ENCODE measurements at regions not wholly inside any gene's neighbourhood (a gene's known extent, or its start where the extent isn't known, plus 50 kb on each side); places are given as distances from the start of the nearest gene placed in this dataset.

DNA sequence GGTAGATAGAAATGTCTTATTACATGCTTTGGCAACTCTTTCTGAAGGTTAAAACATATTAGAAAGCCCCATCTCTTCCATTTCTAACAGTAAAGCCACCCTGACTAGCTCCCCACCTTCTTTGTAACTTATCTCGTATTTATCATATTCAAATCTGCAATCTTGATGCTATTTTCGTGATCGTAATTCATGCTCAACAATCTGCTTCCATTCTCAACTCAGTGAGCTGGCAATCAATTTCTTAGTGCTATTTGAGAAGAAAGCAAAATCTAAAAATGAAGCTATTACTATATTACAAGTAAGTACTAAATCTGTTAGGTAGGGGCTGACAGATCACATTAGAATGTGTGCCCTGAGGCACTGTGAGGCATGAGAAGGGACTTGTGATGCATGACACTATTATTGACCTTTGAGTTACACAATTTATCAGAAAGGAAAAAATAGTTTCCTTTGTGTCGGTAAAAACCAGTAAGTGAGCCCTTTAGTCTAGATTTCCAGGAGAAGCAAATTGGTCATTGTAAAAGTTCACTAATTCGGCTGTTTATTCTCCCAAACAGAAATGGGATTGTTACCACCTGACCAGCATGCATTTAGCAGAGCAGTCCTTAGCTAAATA, 379.7 kb upstream of the CNTN6 start:
- Histone ChIP-seq H3K27ac (ENCODE audit: low read depth, low read length) (no peak overlapping the region), H3K36me3 (ENCODE audit: control insufficient read depth, insufficient read depth, low read length) (no peaks in the 10 kb centered on the region), H3K9me3 (ENCODE audit: control insufficient read depth, low read length) (peaks cover 87% of the 10 kb centered on the region), H3K9ac (ENCODE audit: extremely low read depth, low read length, poor library complexity, severe bottlenecking) (no peak overlapping the region), H3K4me1 (ENCODE audit: control insufficient read depth, insufficient read depth, low read length) (no peaks in the 10 kb centered on the region), H3K4me3 (ENCODE audit: low read length) (no peak overlapping the region), H3K27me3 (ENCODE audit: control insufficient read depth, insufficient read depth, low read length, poor library complexity, severe bottlenecking) (no peaks in the 10 kb centered on the region)
- H3K4me3 Mint-ChIP-seq: no peak overlapping the region
- no peaks in the 10 kb centered on the region for H3K36me3 Mint-ChIP-seq (ENCODE audit: low read depth)
- no peaks in the 10 kb centered on the region for H3K4me1 Mint-ChIP-seq
- no peaks in the 10 kb centered on the region for H3K9me3 Mint-ChIP-seq
- no peak overlapping the region for H3K27ac Mint-ChIP-seq
- TF ChIP-seq, protein P1, sequence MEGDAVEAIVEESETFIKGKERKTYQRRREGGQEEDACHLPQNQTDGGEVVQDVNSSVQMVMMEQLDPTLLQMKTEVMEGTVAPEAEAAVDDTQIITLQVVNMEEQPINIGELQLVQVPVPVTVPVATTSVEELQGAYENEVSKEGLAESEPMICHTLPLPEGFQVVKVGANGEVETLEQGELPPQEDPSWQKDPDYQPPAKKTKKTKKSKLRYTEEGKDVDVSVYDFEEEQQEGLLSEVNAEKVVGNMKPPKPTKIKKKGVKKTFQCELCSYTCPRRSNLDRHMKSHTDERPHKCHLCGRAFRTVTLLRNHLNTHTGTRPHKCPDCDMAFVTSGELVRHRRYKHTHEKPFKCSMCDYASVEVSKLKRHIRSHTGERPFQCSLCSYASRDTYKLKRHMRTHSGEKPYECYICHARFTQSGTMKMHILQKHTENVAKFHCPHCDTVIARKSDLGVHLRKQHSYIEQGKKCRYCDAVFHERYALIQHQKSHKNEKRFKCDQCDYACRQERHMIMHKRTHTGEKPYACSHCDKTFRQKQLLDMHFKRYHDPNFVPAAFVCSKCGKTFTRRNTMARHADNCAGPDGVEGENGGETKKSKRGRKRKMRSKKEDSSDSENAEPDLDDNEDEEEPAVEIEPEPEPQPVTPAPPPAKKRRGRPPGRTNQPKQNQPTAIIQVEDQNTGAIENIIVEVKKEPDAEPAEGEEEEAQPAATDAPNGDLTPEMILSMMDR (conservative IDR thresholded peaks at IDR 0.05): no peak
- no peak for DNase-seq
- H3K27me3 Mint-ChIP-seq (ENCODE audit: insufficient read depth): no peaks in the 10 kb centered on the region
- 62 to 100% methylated on average over 2 to 5 of the region's 5 CpGs for WGBS, 2 experiments (ENCODE audit: insufficient coverage in 1 of 2, insufficient read length in 1 of 2)

DNA sequence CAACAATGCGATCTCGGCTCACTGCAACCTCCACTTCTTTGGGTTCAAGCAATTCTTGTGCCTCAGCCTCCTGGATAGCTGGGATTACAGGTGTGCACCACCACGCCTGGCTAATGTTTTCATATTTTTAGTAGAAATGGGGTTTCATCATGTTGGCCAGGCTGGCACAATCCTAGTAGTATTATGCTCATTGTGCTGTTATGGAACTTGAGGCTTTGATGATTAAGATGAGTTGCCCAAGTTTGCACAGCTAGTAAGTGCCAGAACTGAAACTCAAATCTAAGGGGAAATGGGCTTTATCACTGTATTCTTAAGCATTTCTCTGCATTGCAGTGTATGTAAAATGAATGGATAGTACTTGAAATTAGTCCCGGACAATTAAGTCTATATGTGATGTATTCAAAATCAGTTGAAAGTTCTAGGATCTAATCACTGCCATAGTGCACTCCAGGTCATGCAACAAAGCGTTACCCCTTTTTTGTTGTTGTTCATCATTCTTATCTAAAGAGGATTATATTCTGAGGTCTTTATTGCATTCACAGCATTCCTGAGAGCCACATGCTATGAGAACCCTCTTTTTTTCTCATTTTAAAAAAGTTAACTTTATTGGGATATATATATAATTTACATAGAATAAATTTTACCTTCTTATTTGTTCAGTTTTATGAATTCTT, 378.7 kb upstream of the CNTN6 start:
- H3K27ac Mint-ChIP-seq: no peak overlapping the region
- TF ChIP-seq, protein P1 (conservative IDR thresholded peaks at IDR 0.05): no peak
- DNase-seq: no peak
- peaks cover 4% of the 10 kb centered on the region for H3K27me3 Mint-ChIP-seq (ENCODE audit: insufficient read depth)
- Histone ChIP-seq H3K4me1 (ENCODE audit: control insufficient read depth, insufficient read depth, low read length) (no peaks in the 10 kb centered on the region), H3K9ac (ENCODE audit: extremely low read depth, low read length, poor library complexity, severe bottlenecking) (no peak overlapping the region), H3K27ac (ENCODE audit: low read depth, low read length) (no peak overlapping the region), H3K4me3 (ENCODE audit: low read length) (no peak overlapping the region), H3K9me3 (ENCODE audit: control insufficient read depth, low read length) (peaks cover 77% of the 10 kb centered on the region), H3K36me3 (ENCODE audit: control insufficient read depth, insufficient read depth, low read length) (no peaks in the 10 kb centered on the region), H3K27me3 (ENCODE audit: control insufficient read depth, insufficient read depth, low read length, poor library complexity, severe bottlenecking) (no peaks in the 10 kb centered on the region)
- no peak overlapping the region for H3K4me3 Mint-ChIP-seq
- 88% methylated on average over 4 to 5 of the region's 5 CpGs for WGBS, 2 experiments (ENCODE audit: insufficient coverage in 1 of 2, insufficient read length in 1 of 2)
- no peaks in the 10 kb centered on the region for H3K36me3 Mint-ChIP-seq (ENCODE audit: low read depth)
- no peaks in the 10 kb centered on the region for H3K9me3 Mint-ChIP-seq
- H3K4me1 Mint-ChIP-seq: no peaks in the 10 kb centered on the region

DNA sequence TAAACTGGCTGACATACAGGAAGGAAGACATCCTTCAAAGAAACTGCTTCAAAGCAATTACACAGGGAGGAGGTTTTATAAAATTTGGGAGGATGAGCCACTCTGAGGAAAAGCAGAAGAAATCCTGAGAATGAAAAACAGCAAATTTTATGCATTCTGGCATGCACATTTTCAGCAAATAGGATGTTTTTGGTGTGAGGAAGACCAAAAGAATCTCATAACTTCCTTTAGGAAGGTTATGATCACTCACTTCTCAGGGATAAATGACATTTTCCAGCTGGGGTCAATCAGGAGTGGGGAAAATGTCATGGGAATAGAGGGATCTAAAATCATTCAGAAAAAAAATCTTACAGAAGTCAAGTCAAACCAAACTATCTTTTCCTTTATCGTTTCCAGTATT, 371.7 kb upstream of the CNTN6 start:
- TF ChIP-seq, protein P1 (conservative IDR thresholded peaks at IDR 0.05): no peak
- WGBS, 2 experiments (ENCODE audit: insufficient coverage in 1 of 2, insufficient read length in 1 of 2): 83% methylated on average over 1 of the region's 1 CpG; no CpG with 5 or more reads in 1 of the 2 experiments
- Histone ChIP-seq H3K27me3 (ENCODE audit: control insufficient read depth, insufficient read depth, low read length, poor library complexity, severe bottlenecking) (no peaks in the 10 kb centered on the region), H3K36me3 (ENCODE audit: control insufficient read depth, insufficient read depth, low read length) (no peaks in the 10 kb centered on the region), H3K27ac (ENCODE audit: low read depth, low read length) (no peak overlapping the region), H3K4me3 (ENCODE audit: low read length) (no peak overlapping the region), H3K4me1 (ENCODE audit: control insufficient read depth, insufficient read depth, low read length) (no peaks in the 10 kb centered on the region), H3K9ac (ENCODE audit: extremely low read depth, low read length, poor library complexity, severe bottlenecking) (no peak overlapping the region), H3K9me3 (ENCODE audit: control insufficient read depth, low read length) (peaks cover 64% of the 10 kb centered on the region)
- no peaks in the 10 kb centered on the region for H3K4me1 Mint-ChIP-seq
- H3K36me3 Mint-ChIP-seq (ENCODE audit: low read depth): no peaks in the 10 kb centered on the region
- no peak overlapping the region for H3K27ac Mint-ChIP-seq
- H3K4me3 Mint-ChIP-seq: no peak overlapping the region
- no peak for DNase-seq
- H3K27me3 Mint-ChIP-seq (ENCODE audit: insufficient read depth): peaks cover 4% of the 10 kb centered on the region
- H3K9me3 Mint-ChIP-seq: no peaks in the 10 kb centered on the region
